NCI-H2107 treated with DMSO at 0.1 percent for 48 hours (cell line): ENCODE measurements at regions not wholly inside any gene's neighbourhood (a gene's known extent, or its start where the extent isn't known, plus 50 kb on each side); places are given as distances from the start of the nearest gene placed in this dataset.

Experiments
- DNase-seq: peaks from one replicate; lab custom pipeline; 2025; ENCODE audit not compliant: unreplicated experiment; lab: John Stamatoyannopoulos, UW

GRCh38 chrX:39716401-39716800 is 381.4 kb downstream of the BCOR start:
- no peak for DNase-seq

GRCh38 chrX:39716802-39717540 is 380.8 kb downstream of the BCOR start:
- no peak for DNase-seq

GRCh38 chrX:39718981-39719380 is 378.8 kb downstream of the BCOR start:
- DNase-seq, result no peak

GRCh38 chrX:39720945-39721344 is 376.8 kb downstream of the BCOR start:
- no peak for DNase-seq

GRCh38 chrX:39721566-39722279 is 376.0 kb downstream of the BCOR start:
- no peak for DNase-seq

- no peak for DNase-seq
Observed at GRCh38 chrX:39724544-39724943, 373.2 kb downstream of the BCOR start.

GRCh38 chrX:39725114-39725513 is 372.6 kb downstream of the BCOR start:
- no peak for DNase-seq

GRCh38 chrX:39725928-39726619 is 371.7 kb downstream of the BCOR start:
- no peak for DNase-seq

- DNase-seq, result no peak
Observed at GRCh38 chrX:39726771-39727170, 371.0 kb downstream of the BCOR start.

GRCh38 chrX:39728025-39728424 is 369.7 kb downstream of the BCOR start:
- no peak for DNase-seq

GRCh38 chrX:39728852-39729598 is 368.7 kb downstream of the BCOR start:
- DNase-seq, result no peak

- DNase-seq, result no peak
Observed at GRCh38 chrX:39729981-39730661, 367.6 kb downstream of the BCOR start.

GRCh38 chrX:39730662-39731329 is 367.0 kb downstream of the BCOR start:
- peak; percentile 33 for DNase-seq

GRCh38 chrX:39731330-39731667 is 366.5 kb downstream of the BCOR start:
- no peak for DNase-seq

GRCh38 chrX:39731735-39732134 is 366.0 kb downstream of the BCOR start:
- no peak for DNase-seq

- DNase-seq, result no peak
Observed at GRCh38 chrX:39733745-39734144, 364.0 kb downstream of the BCOR start.

GRCh38 chrX:39734174-39734776 is 363.5 kb downstream of the BCOR start:
- no peak for DNase-seq

GRCh38 chrX:39736216-39737211 is 361.2 kb downstream of the BCOR start:
- no peak for DNase-seq

- no peak for DNase-seq
Observed at GRCh38 chrX:39739585-39739984, 358.2 kb downstream of the BCOR start.
